GM19397 (cell line): ENCODE measurements at regions not wholly inside any gene's neighbourhood (a gene's known extent, or its start where the extent isn't known, plus 50 kb on each side); places are given as distances from the start of the nearest gene placed in this dataset.
"Not testable (repeated sequence)": the region's sequence is repeated elsewhere in the genome, so short reads cannot be mapped to it uniquely, and the experiment has no call there.

Experiments used
- ATAC-seq: cut with Tn5 transposase; IDR thresholded peaks from one replicate; pipeline ENCODE4 v1.9.1; 2021; ENCODE audit warnings: mild to moderate bottlenecking, moderate library complexity; ENCODE audit not compliant: unreplicated experiment

DNA sequence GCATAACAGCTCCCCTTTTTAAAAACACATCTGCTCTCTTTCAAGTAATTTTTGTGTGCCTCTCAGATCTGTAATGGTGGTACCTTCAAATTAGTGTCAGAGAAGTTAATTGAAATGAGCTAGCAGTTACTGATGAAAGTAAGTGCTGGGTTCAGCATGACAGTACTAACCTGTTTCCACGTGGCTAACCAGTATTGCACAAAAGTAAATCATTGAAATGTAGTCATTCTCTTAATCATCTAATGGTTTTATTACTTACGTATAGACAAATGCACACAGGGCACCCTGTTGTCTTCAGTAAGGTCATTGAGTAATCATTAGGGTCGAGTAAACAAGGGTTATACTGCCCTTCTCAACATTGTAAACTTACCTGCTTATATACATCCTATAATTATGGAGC, 157.8 kb upstream of the PRR16 start:
- ATAC-seq = no peak

GRCh38 chr5:120314191-120314590, 149.9 kb upstream of the PRR16 start:
- no peak for ATAC-seq

DNA sequence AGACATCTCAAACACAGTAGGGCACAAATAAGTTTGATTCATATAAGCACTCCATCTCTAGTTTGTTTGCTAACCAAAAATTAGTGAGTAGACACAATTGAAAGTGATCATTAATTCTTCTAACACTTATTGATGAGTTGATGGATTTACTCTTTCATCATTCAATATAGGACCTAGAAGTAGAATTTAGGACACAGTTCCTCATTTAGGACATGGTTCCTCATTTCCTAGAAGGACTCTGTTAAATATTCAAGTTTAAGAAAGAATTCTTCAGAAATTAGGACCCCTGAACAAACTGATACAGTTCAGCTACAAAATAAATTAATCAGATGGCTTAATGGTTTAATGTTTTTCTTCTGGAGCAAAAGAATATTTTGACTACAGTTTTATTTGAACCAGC, 143.5 kb upstream of the PRR16 start:
- ATAC-seq = no peak

DNA sequence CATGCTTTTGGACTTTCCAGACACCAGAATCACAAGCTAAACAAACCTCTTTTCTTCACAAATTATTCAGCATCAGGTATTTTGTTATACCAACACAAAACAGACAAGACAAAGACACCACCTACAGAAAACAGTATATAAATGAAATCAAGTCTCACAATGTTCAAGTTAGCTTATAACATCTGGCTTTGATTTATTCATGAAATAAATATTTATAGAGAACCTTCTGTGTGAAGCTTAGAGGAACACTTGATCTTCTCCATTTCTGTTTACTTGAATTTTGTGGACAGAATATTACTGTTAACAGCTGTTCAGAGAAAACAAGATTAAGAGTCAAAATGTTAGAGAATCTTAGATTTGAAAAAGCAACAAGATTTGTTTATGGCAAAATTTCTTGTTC, 137.4 kb upstream of the PRR16 start:
- ATAC-seq = no peak

DNA sequence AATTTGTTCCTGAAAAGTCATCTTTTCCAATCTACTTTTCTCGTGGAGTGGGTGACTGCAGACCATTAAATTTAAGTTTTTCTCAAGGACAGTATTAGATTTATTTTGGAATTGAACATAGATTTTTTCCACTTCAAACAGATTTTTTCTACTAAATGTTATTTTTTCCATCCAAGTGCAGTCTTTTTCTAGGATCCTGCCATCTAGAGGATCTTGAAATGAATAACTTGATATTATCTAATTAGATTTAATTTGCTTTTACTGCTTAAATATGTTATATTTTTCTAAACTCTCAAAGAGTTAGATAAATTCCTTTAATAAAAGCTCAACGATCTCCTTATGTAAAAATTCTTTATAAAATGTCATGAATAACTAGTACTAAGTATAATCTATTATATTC, 136.9 kb upstream of the PRR16 start:
- ATAC-seq = no peak

GRCh38 chr5:120329095-120329494, 135.0 kb upstream of the PRR16 start:
- no peak for ATAC-seq

DNA sequence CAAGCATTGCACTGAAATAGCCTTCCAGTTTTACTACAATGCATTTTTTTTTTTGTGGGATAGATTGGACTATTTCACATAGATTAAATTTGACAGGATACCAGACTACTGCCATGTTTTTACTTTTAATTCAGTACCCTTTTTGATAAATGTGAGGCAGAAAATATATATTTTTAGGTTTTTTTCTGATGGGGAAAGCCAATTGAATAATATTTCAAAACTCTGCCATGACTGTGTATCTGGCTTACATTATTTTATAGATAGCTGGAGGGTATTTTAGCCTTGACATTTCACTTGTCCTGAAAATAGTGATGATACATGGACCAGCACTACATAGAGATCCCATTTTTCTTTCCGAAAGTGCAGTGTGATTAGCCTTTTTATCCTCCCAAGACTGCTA, 133.5 kb upstream of the PRR16 start:
- no peak for ATAC-seq

GRCh38 chr5:120344181-120344580, 119.9 kb upstream of the PRR16 start:
- no peak for ATAC-seq

- ATAC-seq = no peak
Observed at GRCh38 chr5:120345947-120346346, 118.2 kb upstream of the PRR16 start.

GRCh38 chr5:120351071-120351470, 113.0 kb upstream of the PRR16 start:
- ATAC-seq = not testable (repeated sequence)

- no peak for ATAC-seq
Observed at GRCh38 chr5:120354126-120354525, 110.0 kb upstream of the PRR16 start.

DNA sequence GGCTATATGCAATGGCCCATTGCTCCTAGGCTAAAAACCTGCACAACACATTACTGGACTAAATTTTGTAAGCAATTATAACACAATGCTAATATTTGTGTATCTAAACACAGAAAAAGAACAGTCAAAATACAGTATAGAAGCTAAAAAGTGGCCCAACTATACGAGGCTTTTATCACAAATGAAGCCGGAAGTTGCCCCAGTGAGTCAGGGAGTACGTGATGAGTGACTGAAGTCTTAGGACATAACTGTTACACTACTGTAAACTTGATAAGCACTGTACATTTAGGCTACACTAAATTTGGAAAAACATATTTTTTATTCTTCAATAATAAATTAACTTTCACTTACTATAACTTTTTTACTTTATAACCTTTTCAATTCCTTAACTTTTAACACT, 105.2 kb upstream of the PRR16 start:
- ATAC-seq = no peak

- ATAC-seq = no peak
Observed at GRCh38 chr5:120361941-120362340, 102.2 kb upstream of the PRR16 start.

DNA sequence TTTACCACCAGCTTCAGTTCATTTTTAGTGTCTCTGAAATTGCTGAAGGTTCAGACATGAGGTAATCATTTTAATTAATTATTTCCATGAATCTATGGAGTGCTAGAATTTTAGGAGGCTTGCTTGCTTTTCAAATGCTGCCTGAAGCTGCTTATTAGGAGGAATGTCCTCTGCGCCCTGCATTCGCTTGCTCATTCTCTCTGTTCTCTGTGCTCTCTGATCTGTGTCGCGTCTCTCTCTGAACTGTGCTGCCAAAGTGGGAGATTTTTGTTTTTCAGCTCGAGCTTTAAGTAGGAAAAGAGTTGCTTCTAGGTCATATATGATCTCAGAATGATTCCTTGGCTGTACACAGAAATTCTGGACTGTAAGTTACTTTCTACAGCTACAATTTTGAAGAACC, 101.7 kb upstream of the PRR16 start:
- ATAC-seq = no peak

DNA sequence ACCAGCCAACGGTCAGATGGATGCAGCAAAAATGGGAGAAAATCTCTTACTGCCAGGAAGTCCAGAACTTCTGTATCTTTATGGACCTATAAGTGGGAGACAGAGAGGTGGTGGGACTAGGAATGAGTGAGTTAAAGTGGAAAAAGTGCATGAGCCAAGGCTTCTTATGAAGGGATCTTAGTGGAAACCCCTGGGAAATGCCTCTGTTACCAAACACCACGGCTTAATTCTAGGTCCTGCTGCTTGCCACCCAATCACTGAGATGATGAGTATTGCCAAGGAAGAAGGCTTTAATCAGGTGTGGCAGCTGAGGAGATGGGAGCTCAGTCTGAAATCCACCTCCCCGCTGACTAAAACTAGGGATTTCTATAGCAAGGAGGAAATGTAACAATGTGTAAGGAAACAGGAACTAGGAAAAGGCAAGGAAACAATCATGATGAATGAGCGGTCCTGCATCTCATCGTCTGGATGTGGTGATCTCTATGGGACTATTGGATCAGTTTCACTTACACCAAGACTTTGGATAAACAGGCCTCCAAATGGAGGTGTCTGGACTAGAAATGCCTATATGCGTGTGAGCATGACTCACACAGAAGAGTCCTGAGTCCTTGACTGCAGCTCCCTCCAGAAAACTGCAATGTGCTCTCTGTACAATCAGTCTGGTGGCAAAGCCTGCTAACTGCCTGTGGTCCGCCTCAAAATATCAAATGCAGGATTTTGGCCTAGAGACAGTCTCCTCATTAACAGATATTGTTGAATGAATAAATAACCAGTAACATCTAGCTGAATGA, 98.2 kb upstream of the PRR16 start:
- ATAC-seq = no peak

GRCh38 chr5:120367896-120368634, 96.0 kb upstream of the PRR16 start:
- ATAC-seq = no peak

- no peak for ATAC-seq
Observed at GRCh38 chr5:120368923-120369715, 95.0 kb upstream of the PRR16 start.

DNA sequence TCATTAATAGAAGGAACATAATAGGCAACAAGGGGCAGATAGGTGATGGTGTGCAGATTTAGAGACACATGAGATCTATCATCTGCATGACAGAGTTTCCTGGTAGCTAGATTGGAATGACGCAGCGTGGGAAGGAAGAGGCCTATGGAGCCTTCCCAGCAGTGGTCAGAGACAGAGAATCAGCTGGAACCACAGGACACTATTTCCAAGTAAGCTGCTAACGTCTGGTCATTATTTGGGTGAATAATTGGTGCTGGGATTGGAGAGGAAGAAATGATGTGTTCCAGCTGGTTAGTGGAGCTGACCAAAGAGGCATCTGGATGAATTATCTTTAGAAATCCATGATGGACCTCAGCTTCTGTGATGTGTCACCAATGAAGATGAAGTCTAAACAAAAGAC, 91.2 kb upstream of the PRR16 start:
- ATAC-seq = no peak

DNA sequence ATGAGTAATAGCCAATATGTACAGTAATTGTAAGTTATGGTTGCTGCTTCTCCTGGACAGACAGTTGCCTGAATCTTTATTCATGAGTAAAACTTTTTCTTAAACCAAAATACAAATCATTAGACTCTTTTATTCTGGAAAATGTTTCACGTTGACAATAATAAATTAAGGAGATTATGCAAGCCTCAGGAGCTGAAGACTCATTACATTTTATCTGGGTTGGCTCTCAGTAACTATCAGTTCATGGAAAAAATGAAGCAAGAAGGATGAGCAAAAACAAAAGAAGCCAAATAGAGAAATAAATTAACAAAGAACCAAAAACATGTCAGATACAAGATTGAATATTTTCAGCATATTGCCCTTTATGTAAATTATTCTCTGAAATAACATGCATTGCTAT, 88.9 kb upstream of the PRR16 start:
- ATAC-seq = no peak

DNA sequence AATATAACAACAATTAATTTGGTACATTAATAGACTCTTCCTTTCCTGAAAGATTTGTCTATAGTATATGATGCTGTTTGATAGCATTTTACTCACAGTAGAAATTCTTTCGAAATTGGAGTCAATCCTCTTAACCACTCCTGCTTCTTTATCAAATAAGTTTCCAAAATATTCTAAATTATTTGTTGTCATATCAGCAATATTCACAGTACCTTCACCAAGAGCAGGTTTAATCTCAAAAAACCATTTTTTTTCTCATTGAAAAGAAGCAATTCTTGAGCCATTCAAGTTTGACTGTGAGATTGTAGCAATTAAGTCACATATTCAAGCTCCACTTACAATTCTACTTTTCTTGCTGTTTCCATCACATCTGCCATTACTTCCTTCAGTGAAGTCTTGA, 83.5 kb upstream of the PRR16 start:
- no peak for ATAC-seq

- no peak for ATAC-seq
Observed at GRCh38 chr5:120382833-120383232, 81.3 kb upstream of the PRR16 start.

- no peak for ATAC-seq
Observed at GRCh38 chr5:120386981-120387380, 77.1 kb upstream of the PRR16 start.
